SU-DHL-6 (cell line): ENCODE measurements at regions not wholly inside any gene's neighbourhood (a gene's known extent, or its start where the extent isn't known, plus 50 kb on each side); places are given as distances from the start of the nearest gene placed in this dataset.

Experiments
- CTCF ChIP-seq: fragments of 200-600 bp; sonication (generic); IDR thresholded peaks from one replicate; pipeline ENCODE4 v1.5.1; 2017; ENCODE audit warnings: antibody characterized with exemption, mild to moderate bottlenecking, low read length, moderate library complexity; ENCODE audit not compliant: insufficient read depth, poor library complexity, severe bottlenecking
- EZH2phosphoT487 ChIP-seq: fragments of 200-600 bp; sonication (generic), shearing (Covaris generic); conservative IDR thresholded peaks from 2 replicates; pipeline ENCODE4 v1.6.1; 2018; ENCODE audit warnings: mild to moderate bottlenecking, antibody characterized with exemption, low read length, moderate library complexity, mixed read lengths

DNA sequence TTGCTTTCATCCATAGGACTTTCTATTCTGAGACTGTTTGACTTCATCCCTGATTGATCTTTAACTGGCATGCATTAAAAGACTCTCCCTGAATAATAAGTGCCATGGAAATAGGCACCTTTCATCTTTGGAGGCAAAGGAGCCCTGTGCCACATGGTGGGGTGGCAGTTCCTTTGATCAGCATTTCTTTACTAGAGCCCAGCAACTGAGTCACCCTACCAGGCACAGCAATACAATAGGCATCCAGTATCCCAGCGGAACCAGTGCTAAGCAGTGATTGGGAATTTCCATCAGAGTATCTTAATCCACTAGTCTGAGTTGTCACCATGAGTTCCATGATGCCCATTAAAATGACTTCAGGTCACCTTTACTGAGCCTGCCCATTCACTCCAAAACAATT lies 476.1 kb upstream of the MPDZ start:
- no peak for TF ChIP-seq CTCF
- TF ChIP-seq EZH2phosphoT487, result no peak
